Left lung (tissue), 4 donors: ENCODE measurements at regions not wholly inside any gene's neighbourhood (a gene's known extent, or its start where the extent isn't known, plus 50 kb on each side); places are given as distances from the start of the nearest gene placed in this dataset.
A peak's percentile ranks its signal among the peaks of the same experiment; 100 is the strongest.

ENCODE experiments used
- ATAC-seq: fragments of 200-7000 bp; cut with Tn5 transposase; one replicate; pipeline ENCODE4 v1.9.1; 2020; ENCODE audit warnings: moderate library complexity
- DNase-seq, 4 donors: peaks; one replicate each; pipeline ENCODE4 v3.0.0-alpha.2; 2013 to 2020
- H3K27ac ChIP-seq, 2 donors: fragments of 200-600 bp; sonication (generic) in 1 of 2; one replicate each; pipeline versions ENCODE4 v1.5.0 to v1.8.0; 2020 to 2021
- H3K27me3 ChIP-seq, 2 donors: fragments of 200-600 bp; sonication (generic) in 1 of 2; one replicate each; pipeline versions ENCODE4 v1.5.0 to v1.8.0; 2020 to 2021
- H3K36me3 ChIP-seq, 2 donors: fragments of 200-600 bp; sonication (generic) in 1 of 2; one replicate each; pipeline versions ENCODE4 v1.5.0 to v1.8.0; 2020 to 2021
- H3K4me1 ChIP-seq, 2 donors: fragments of 200-600 bp; one replicate each; pipeline ENCODE4 v1.8.0; 2021
- H3K4me3 ChIP-seq, 2 donors: fragments of 200-600 bp; sonication (generic) in 1 of 2; one replicate each; pipeline versions ENCODE4 v1.5.0 to v1.8.0; 2020 to 2021; ENCODE audit warnings: mild to moderate bottlenecking in 1 of 2
- H3K9me3 ChIP-seq, 2 donors: fragments of 200-600 bp; sonication (generic) in 1 of 2; one replicate each; pipeline versions ENCODE4 v1.5.0 to v1.8.0; 2020 to 2021
- intact Hi-C, 2 donors: fragments of 100-400 bp; cut with DNase I; formaldehyde crosslinking; loops; one replicate each; pipeline versions ENCODE4 v1.11.2 to v1.14.2; 2022
- TF ChIP-seq, protein P1 (sequence below), 2 donors: fragments of 200-600 bp; sonication (generic) in 1 of 2; IDR thresholded peaks; one replicate each; pipeline versions ENCODE4 v1.5.0 to v1.8.0; 2021; ENCODE audit warnings: antibody characterized with exemption in 2 of 2
- donor health status: DM: no; HTN: yes; CAD: no.
- donor health status: DM: no; HTN: no; CAD: no.

DNA sequence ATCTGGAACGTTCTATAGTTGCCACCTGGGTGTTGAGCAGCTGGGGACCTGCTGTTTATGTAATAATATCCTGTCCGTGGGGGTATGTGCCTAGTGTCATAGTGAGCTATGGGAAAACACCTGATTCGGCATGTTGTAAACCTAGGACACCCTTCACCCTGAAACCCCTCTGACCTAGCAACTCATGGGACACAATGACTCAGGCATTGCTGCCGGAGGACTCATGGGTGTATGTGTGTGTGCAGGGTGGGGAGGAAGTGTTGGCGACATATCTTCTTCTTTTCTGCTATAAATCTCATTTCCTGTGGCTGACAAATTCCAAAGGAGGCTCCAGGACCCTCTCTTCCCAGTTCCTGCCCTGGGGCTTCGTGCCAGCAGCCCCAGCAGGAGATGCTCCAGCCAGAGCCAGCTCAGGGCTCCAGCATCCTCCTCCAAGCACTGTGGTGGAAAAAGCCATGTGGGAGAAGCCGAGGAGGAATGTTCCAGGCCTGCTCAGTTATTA, 77.0 kb upstream of the PODXL start:
- H3K4me3 ChIP-seq = no peak overlapping the region
- ATAC-seq (peak; percentile 41), DNase-seq (no peak)
- intact Hi-C loops = no loop called here
- peaks cover 0 to 9% of the 10 kb centered on the region in 2 donors for H3K4me1 ChIP-seq
- TF ChIP-seq, protein P1, sequence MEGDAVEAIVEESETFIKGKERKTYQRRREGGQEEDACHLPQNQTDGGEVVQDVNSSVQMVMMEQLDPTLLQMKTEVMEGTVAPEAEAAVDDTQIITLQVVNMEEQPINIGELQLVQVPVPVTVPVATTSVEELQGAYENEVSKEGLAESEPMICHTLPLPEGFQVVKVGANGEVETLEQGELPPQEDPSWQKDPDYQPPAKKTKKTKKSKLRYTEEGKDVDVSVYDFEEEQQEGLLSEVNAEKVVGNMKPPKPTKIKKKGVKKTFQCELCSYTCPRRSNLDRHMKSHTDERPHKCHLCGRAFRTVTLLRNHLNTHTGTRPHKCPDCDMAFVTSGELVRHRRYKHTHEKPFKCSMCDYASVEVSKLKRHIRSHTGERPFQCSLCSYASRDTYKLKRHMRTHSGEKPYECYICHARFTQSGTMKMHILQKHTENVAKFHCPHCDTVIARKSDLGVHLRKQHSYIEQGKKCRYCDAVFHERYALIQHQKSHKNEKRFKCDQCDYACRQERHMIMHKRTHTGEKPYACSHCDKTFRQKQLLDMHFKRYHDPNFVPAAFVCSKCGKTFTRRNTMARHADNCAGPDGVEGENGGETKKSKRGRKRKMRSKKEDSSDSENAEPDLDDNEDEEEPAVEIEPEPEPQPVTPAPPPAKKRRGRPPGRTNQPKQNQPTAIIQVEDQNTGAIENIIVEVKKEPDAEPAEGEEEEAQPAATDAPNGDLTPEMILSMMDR (IDR thresholded peaks at IDR 0.05) = no peak
- no peaks in the 10 kb centered on the region for H3K36me3 ChIP-seq
- peak overlapping the region in 1 of 2 donors; percentile 33 for H3K27ac ChIP-seq
- no peaks in the 10 kb centered on the region for H3K9me3 ChIP-seq
- no peaks in the 10 kb centered on the region for H3K27me3 ChIP-seq

DNA sequence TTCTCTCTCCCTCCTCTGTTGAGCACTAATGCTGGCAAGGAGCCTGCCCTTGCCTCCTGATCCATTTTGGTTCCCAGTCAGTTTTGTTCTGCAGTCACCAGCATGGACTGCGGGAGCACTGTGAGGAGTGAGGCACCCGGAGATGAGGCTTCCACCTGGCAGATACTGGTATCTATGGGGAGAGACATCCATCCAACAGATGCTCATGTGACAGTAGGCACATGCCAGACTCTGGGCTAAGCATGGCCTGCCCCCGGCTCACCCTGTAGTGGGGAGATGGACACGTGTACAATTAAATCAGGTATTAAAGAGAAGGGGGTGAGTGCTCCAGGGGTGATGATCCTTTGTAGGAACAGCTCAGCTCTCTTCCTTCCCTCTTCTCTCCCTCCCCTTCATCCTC, 74.0 kb upstream of the PODXL start:
- H3K4me3 ChIP-seq = no peak overlapping the region
- ATAC-seq (no peak), DNase-seq (peak in 1 of 4 donors; percentile 39)
- intact Hi-C loops = no loop called here
- TF ChIP-seq, protein P1 (IDR thresholded peaks at IDR 0.05) = no peak
- H3K36me3 ChIP-seq = no peaks in the 10 kb centered on the region
- no peaks in the 10 kb centered on the region for H3K27me3 ChIP-seq
- peak overlapping the region; percentile 7 to 67 for H3K27ac ChIP-seq
- H3K9me3 ChIP-seq = no peaks in the 10 kb centered on the region
- H3K4me1 ChIP-seq = peaks cover 0 to 21% of the 10 kb centered on the region in 2 donors

DNA sequence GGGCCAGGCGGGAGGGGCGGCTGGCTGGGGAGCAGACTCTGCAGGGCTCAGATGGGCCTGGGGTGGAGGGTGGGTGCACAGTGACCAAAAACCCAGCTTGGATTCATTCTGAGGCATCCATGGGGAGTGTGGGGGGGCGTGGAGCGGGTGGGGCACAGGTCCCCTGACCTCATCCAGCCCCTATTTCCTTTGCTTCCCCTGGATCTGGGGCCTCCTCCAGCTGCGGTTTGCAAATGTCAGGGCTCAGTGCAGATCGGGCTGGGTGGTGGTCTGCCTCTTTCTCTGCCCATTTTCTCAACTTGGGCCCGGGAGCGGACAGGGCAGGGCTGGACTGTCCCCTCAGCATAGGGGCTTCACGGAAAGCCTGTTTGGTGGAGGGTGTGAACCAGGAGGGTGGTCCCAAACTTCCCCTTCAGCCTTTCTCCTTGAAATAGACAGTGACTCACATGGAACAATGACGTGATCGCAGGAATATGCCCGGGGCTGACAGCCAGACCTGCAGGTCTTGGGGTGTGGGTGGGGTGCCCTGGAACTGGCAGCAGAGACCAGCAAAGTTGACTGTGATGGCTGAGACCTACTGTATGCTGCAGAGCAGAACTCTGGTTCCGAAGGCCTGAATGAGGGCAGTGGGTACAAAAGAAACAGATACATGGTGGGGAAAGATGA, 72.9 kb upstream of the PODXL start:
- Histone ChIP-seq H3K9me3 (no peaks in the 10 kb centered on the region), H3K27ac (peak overlapping the region; percentile 7 to 67), H3K4me1 (peaks cover 0 to 21% of the 10 kb centered on the region in 2 donors), H3K27me3 (no peaks in the 10 kb centered on the region), H3K36me3 (no peaks in the 10 kb centered on the region), H3K4me3 (no peak overlapping the region)
- DNase-seq = peak in 1 of 4 donors; percentile 61
- ATAC-seq = peak; percentile 9
- TF ChIP-seq, protein P1 (IDR thresholded peaks at IDR 0.05) = no peak
- intact Hi-C loops = no loop called here

DNA sequence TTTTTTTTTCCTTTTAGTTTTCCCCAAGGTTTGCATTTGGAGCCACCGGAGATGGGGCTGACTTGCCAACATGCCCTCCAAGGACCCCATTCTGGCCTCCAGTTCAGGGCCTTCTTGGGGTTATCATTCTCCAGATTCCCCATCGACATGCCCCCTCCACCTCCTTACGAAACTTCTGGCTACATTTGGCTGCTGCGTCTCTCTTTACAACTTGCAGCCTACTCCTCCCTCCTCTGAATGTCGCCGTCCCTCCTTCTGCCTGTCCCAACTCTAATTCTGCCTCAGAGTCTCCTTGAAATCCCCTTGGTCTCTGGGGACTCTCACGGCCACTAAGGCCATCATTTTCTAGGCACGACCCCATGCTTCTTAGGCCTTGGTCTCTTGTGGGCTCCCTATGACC, 72.2 kb upstream of the PODXL start:
- TF ChIP-seq, protein P1 (IDR thresholded peaks at IDR 0.05) = no peak
- intact Hi-C loops = no loop called here
- Histone ChIP-seq H3K4me1 (peaks cover 0 to 18% of the 10 kb centered on the region in 2 donors), H3K36me3 (no peaks in the 10 kb centered on the region), H3K27ac (peak overlapping the region in 1 of 2 donors; percentile 67), H3K27me3 (no peaks in the 10 kb centered on the region), H3K9me3 (no peaks in the 10 kb centered on the region), H3K4me3 (no peak overlapping the region)
- DNase-seq = no peak
- ATAC-seq = no peak

DNA sequence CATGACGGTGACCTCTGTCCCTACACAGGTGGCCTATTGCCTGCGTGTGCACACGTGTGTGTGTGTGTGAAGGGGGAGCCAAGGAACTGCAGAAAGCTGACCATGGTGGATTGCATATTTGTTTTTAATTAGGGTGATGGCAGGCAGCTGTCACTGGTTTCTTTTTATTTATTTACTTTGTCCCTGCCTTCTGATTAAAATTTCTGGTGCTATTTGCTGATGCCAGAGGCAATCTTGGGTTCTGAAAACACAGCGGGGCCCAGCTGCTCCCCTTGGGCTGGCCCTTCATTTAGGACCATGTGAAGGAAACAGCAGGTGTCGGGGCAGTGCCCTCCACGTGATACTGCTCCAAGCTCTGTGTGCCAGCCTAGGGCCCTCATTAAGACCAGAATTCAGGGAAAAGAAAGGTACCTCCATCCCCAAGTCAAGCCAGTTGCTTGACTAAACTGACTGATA, 71.3 kb upstream of the PODXL start:
- H3K27ac ChIP-seq = no peak overlapping the region
- intact Hi-C loops = no loop called here
- H3K27me3 ChIP-seq = peaks cover 0 to 5% of the 10 kb centered on the region in 2 donors
- ATAC-seq (no peak), DNase-seq (no peak)
- no peaks in the 10 kb centered on the region for H3K9me3 ChIP-seq
- H3K36me3 ChIP-seq = no peaks in the 10 kb centered on the region
- H3K4me1 ChIP-seq = peaks cover 0 to 21% of the 10 kb centered on the region in 2 donors
- TF ChIP-seq, protein P1 (IDR thresholded peaks at IDR 0.05) = no peak
- H3K4me3 ChIP-seq = no peak overlapping the region
